Kidney epithelial cell (primary cell): ENCODE measurements at regions not wholly inside any gene's neighbourhood (a gene's known extent, or its start where the extent isn't known, plus 50 kb on each side); places are given as distances from the start of the nearest gene placed in this dataset.

Source experiments
- DNase-seq: peaks from one replicate; pipeline ENCODE4 v3.0.0-alpha.2; 2010; ENCODE audit warnings: low read depth
- H3K27me3 ChIP-seq: 2 replicates; pipeline ENCODE4 v1.6.0; 2011; ENCODE audit warnings: low read length; ENCODE audit not compliant: control insufficient read depth, insufficient read depth
- H3K36me3 ChIP-seq: 2 replicates; pipeline ENCODE4 v1.5.1; 2011; ENCODE audit warnings: low read length; ENCODE audit not compliant: control insufficient read depth, insufficient read depth
- H3K4me3 ChIP-seq: 2 replicates; pipeline ENCODE4 v1.5.1; 2011; ENCODE audit warnings: low read depth, mild to moderate bottlenecking, control low read depth, low read length
- CTCF ChIP-seq: IDR thresholded peaks from 2 replicates; pipeline ENCODE4 v1.5.1; 2011; ENCODE audit warnings: mild to moderate bottlenecking, moderate library complexity, low read length, control low read depth, inconsistent platforms; ENCODE audit not compliant: insufficient read depth, poor library complexity, severe bottlenecking

- no peak for TF ChIP-seq CTCF
- no peak for DNase-seq
- Histone ChIP-seq H3K4me3 (no peak overlapping the region), H3K27me3 (no peaks in the 10 kb centered on the region), H3K36me3 (no peaks in the 10 kb centered on the region)
Measured at GRCh38 chr5:29122306-29122705, 2071.2 kb upstream of the CDH6 start.

GRCh38 chr5:29114331-29114768 is 2076.0 kb upstream of the CDH9 start:
- Histone ChIP-seq H3K36me3 (no peaks in the 10 kb centered on the region), H3K27me3 (no peaks in the 10 kb centered on the region), H3K4me3 (no peak overlapping the region)
- TF ChIP-seq CTCF: no peak
- DNase-seq: no peak

- no peak overlapping the region for H3K4me3 ChIP-seq
- no peak for DNase-seq
- TF ChIP-seq CTCF: no peak
- H3K36me3 ChIP-seq: no peaks in the 10 kb centered on the region
- H3K27me3 ChIP-seq: no peaks in the 10 kb centered on the region
Measured at GRCh38 chr5:29113516-29113915, 2075.1 kb upstream of the CDH9 start.

GRCh38 chr5:29099585-29099984 is 2061.2 kb upstream of the CDH9 start:
- no peak for TF ChIP-seq CTCF
- DNase-seq: no peak
- Histone ChIP-seq H3K27me3 (no peaks in the 10 kb centered on the region), H3K36me3 (no peaks in the 10 kb centered on the region), H3K4me3 (no peak overlapping the region)

- no peak for TF ChIP-seq CTCF
- Histone ChIP-seq H3K27me3 (no peaks in the 10 kb centered on the region), H3K36me3 (no peaks in the 10 kb centered on the region), H3K4me3 (no peak overlapping the region)
- DNase-seq: no peak
Measured at GRCh38 chr5:29089591-29090130, 2051.3 kb upstream of the CDH9 start.

- Histone ChIP-seq H3K36me3 (no peaks in the 10 kb centered on the region), H3K4me3 (no peak overlapping the region), H3K27me3 (no peaks in the 10 kb centered on the region)
- DNase-seq: no peak
- no peak for TF ChIP-seq CTCF
Measured at GRCh38 chr5:29085142-29085541, 2046.8 kb upstream of the CDH9 start.
